IMR-90 (cell line): ENCODE measurements at regions not wholly inside any gene's neighbourhood (a gene's known extent, or its start where the extent isn't known, plus 50 kb on each side); places are given as distances from the start of the nearest gene placed in this dataset.

Source experiments
- ATAC-seq: fragments of 200-7000 bp; cut with Tn5 transposase; 2 replicates; pipeline ENCODE4 v1.9.1; 2020; ENCODE audit warnings: low read depth, mild to moderate bottlenecking, moderate library complexity
- BruUV-seq: library from RNA; stranded (reverse); fragments of 400-500 nt; replicated peaks from 2 replicates; lab custom pipeline; 2021; lab: Mats Ljungman, UMichigan
- CTCF ChIA-PET: fragments of 300-600 bp; formaldehyde crosslinking; extraction: SDS; loops from one replicate; lab custom pipeline; 2021; ENCODE audit warnings: antibody characterized with exemption; lab: Yijun Ruan, JAX
- POLR2A ChIA-PET: fragments of 300-600 bp; sonication (Branson Sonifier 250); formaldehyde crosslinking; loops from one replicate; lab custom pipeline; 2022; ENCODE audit warnings: antibody characterized with exemption; ENCODE audit not compliant: unreplicated experiment; lab: Charles Lee
- DNase-seq: peaks from one replicate; pipeline ENCODE4 v3.0.0; 2013
- H2AFZ ChIP-seq: replicated peaks from 2 replicates; pipeline ENCODE3; 2013; ENCODE audit warnings: low read length, mild to moderate bottlenecking; ENCODE audit not compliant: poor library complexity
- H2AK5ac ChIP-seq: 2 replicates; pipeline ENCODE4 v1.6.1; 2013; ENCODE audit warnings: low read depth, low read length, inconsistent platforms
- H2AK9ac ChIP-seq: replicated peaks from 2 replicates; pipeline ENCODE3; 2013; ENCODE audit warnings: mild to moderate bottlenecking, low read depth, low read length, moderate library complexity; ENCODE audit not compliant: poor library complexity
- H2BK120ac ChIP-seq: 2 replicates; pipeline ENCODE4 v1.6.1; 2013; ENCODE audit warnings: low read depth, low read length, inconsistent platforms
- H2BK15ac ChIP-seq: 3 replicates; pipeline ENCODE4 v1.6.1; 2013; ENCODE audit warnings: low read depth, low read length, inconsistent platforms
- H2BK20ac ChIP-seq: 2 replicates; pipeline ENCODE4 v1.6.1; 2013; ENCODE audit warnings: low read depth, mild to moderate bottlenecking, inconsistent platforms, low read length, moderate library complexity
- H2BK5ac ChIP-seq: 2 replicates; pipeline ENCODE4 v1.6.1; 2013; ENCODE audit warnings: mild to moderate bottlenecking, low read depth, low read length, inconsistent platforms; ENCODE audit not compliant: poor library complexity, severe bottlenecking
- H3K14ac ChIP-seq: replicated peaks from 2 replicates; pipeline ENCODE4 v1.6.1; 2013; ENCODE audit warnings: low read depth, low read length, inconsistent platforms
- H3K18ac ChIP-seq: 2 replicates; pipeline ENCODE4 v1.6.1; 2013; ENCODE audit warnings: low read depth, low read length, control low read depth
- H3K23ac ChIP-seq: 2 replicates; pipeline ENCODE4 v1.6.1; 2013; ENCODE audit warnings: low read depth, low read length, inconsistent platforms
- H3K27ac ChIP-seq: 2 replicates; pipeline ENCODE4 v1.5.1; 2013; ENCODE audit warnings: mild to moderate bottlenecking, control low read depth, low read length; ENCODE audit not compliant: insufficient read depth
- H3K27me3 ChIP-seq: 2 replicates; pipeline ENCODE4 v1.6.1; 2013; ENCODE audit warnings: low read length; ENCODE audit not compliant: control insufficient read depth, insufficient read depth
- H3K36me3 ChIP-seq: 2 replicates; pipeline ENCODE4 v1.6.1; 2013; ENCODE audit warnings: low read length, mixed read lengths; ENCODE audit not compliant: control insufficient read depth, insufficient read depth
- H3K4ac ChIP-seq: 2 replicates; pipeline ENCODE4 v1.6.1; 2013; ENCODE audit warnings: low read depth, low read length, inconsistent platforms
- H3K4me1 ChIP-seq: 2 replicates; pipeline ENCODE4 v1.6.1; 2013; ENCODE audit warnings: low read length, mixed read lengths; ENCODE audit not compliant: control insufficient read depth, insufficient read depth
- H3K4me2 ChIP-seq: 2 replicates; pipeline ENCODE4 v1.6.1; 2013; ENCODE audit warnings: low read depth, mild to moderate bottlenecking, control low read depth, low read length, moderate library complexity
- H3K4me3 ChIP-seq: 2 replicates; pipeline ENCODE4 v1.5.1; 2013; ENCODE audit warnings: low read depth, mild to moderate bottlenecking, control low read depth, low read length, moderate library complexity; ENCODE audit not compliant: insufficient read depth
- H3K56ac ChIP-seq: 2 replicates; pipeline ENCODE4 v1.6.1; 2013; ENCODE audit warnings: low read length, inconsistent platforms; ENCODE audit not compliant: insufficient read depth; ENCODE audit errors: extremely low read depth
- H3K79me1 ChIP-seq, 2 experiments: 2 replicates each; pipeline ENCODE4 v1.6.1; 2013; ENCODE audit warnings: low read length in 2 of 2, inconsistent platforms in 1 of 2, low read depth in 1 of 2
- H3K9ac ChIP-seq: 2 replicates; pipeline ENCODE4 v1.6.1; 2013; ENCODE audit warnings: low read depth, low read length, control low read depth
- H3K9me1 ChIP-seq: 2 replicates; pipeline ENCODE4 v1.6.1; 2013; ENCODE audit warnings: low read length, inconsistent platforms; ENCODE audit not compliant: insufficient read depth
- H3K9me3 ChIP-seq: 2 replicates; pipeline ENCODE4 v1.6.1; 2013; ENCODE audit warnings: low read length; ENCODE audit not compliant: control insufficient read depth, insufficient read depth
- H4K20me1 ChIP-seq: 2 replicates; pipeline ENCODE4 v1.6.1; 2013; ENCODE audit warnings: low read length, inconsistent platforms; ENCODE audit not compliant: insufficient read depth
- H4K5ac ChIP-seq: 2 replicates; pipeline ENCODE4 v1.6.1; 2013; ENCODE audit warnings: mild to moderate bottlenecking, low read depth, low read length, control low read depth
- H4K8ac ChIP-seq, 2 experiments: 2 replicates each; pipeline ENCODE4 v1.6.1; 2013; ENCODE audit warnings: low read depth in 2 of 2, low read length in 2 of 2, control low read depth in 1 of 2, inconsistent platforms in 1 of 2
- H4K91ac ChIP-seq: 2 replicates; pipeline ENCODE4 v1.6.1; 2013; ENCODE audit warnings: low read depth, low read length, inconsistent platforms; ENCODE audit not compliant: insufficient read depth
- BHLHE40 ChIP-seq: fragments of 150-350 bp; IDR thresholded peaks from 2 replicates; pipeline ENCODE4 v1.6.1; 2016; ENCODE audit warnings: mild to moderate bottlenecking, low read depth, low read length
- CEBPB ChIP-seq: IDR thresholded peaks from 2 replicates; pipeline ENCODE4 v1.6.1; 2012; ENCODE audit warnings: low read depth, low read length, improper control_type of control experiment
- CHD1 ChIP-seq: IDR thresholded peaks from 2 replicates; pipeline ENCODE4 v1.6.1; 2012; ENCODE audit warnings: low read depth, low read length, improper control_type of control experiment
- FOS ChIP-seq: fragments of 150-350 bp; IDR thresholded peaks from 2 replicates; pipeline ENCODE4 v1.6.1; 2016; ENCODE audit warnings: low read depth, low read length
- MAFK ChIP-seq: IDR thresholded peaks from 2 replicates; pipeline ENCODE4 v1.6.1; 2012; ENCODE audit warnings: low read depth, low read length, improper control_type of control experiment
- MAZ ChIP-seq: IDR thresholded peaks from 2 replicates; pipeline ENCODE4 v1.6.1; 2012; ENCODE audit warnings: low read depth, mild to moderate bottlenecking, low read length, improper control_type of control experiment, moderate library complexity, borderline replicate concordance
- MXI1 ChIP-seq: IDR thresholded peaks from 2 replicates; pipeline ENCODE4 v1.6.1; 2012; ENCODE audit warnings: low read depth, mild to moderate bottlenecking, low read length, moderate library complexity, borderline replicate concordance
- NFE2L2 ChIP-seq: fragments of 150-350 bp; IDR thresholded peaks from 2 replicates; pipeline ENCODE4 v1.6.1; 2016; ENCODE audit warnings: low read depth, mild to moderate bottlenecking, low read length
- POLR2A ChIP-seq: IDR thresholded peaks from 2 replicates; pipeline ENCODE4 v1.6.1; 2012; ENCODE audit warnings: mild to moderate bottlenecking, low read depth, low read length
- RAD21 ChIP-seq: IDR thresholded peaks from 2 replicates; pipeline ENCODE4 v1.6.1; 2012; ENCODE audit warnings: low read length, improper control_type of control experiment
- RCOR1 ChIP-seq: IDR thresholded peaks from 2 replicates; pipeline ENCODE4 v1.6.1; 2012; ENCODE audit warnings: mild to moderate bottlenecking, low read length, improper control_type of control experiment; ENCODE audit not compliant: insufficient replicate concordance
- RFX5 ChIP-seq: IDR thresholded peaks from 2 replicates; pipeline ENCODE4 v1.8.0; 2012; ENCODE audit warnings: low read depth, mild to moderate bottlenecking, low read length, moderate library complexity
- SMC3 ChIP-seq: fragments of 150-350 bp; IDR thresholded peaks from 2 replicates; pipeline ENCODE4 v1.6.1; 2016; ENCODE audit warnings: low read depth, mild to moderate bottlenecking, antibody characterized with exemption, low read length, moderate library complexity
- WGBS, 2 experiments: methylation state at CpG; one replicate each; pipeline versions ENCODE4 v1.1.5 to v1.1.7; 2013; ENCODE audit warnings: missing lambda C conversion rate in 2 of 2; ENCODE audit not compliant: insufficient read length in 1 of 2; ENCODE audit errors: extremely low coverage in 2 of 2; 5-methylcytosine and 5-hydroxymethylcytosine counted together
- dilution Hi-C: fragments of 300-500 bp; cut with HindIII; formaldehyde crosslinking; loops from one replicate; pipeline ENCODE4 v1.14.3; 2018; ENCODE audit warnings: low sequenced_read_pairs; ENCODE audit not compliant: unreplicated experiment
- in situ Hi-C: fragments of 300-500 bp; cut with MboI; formaldehyde crosslinking; loops from 3 replicates; pipeline ENCODE4 v1.14.3; 2019; ENCODE audit warnings: low sequenced_read_pairs, inconsistent platforms, mixed read lengths
- intact Hi-C: fragments of 100-400 bp; cut with micrococcal nuclease; formaldehyde crosslinking; loops from 2 replicates; pipeline ENCODE4 v1.10.0; 2022
- TF ChIP-seq, protein P1 (sequence below): conservative IDR thresholded peaks from 2 replicates; pipeline ENCODE4 v1.5.1; 2012; ENCODE audit warnings: mild to moderate bottlenecking, low read depth, low read length, improper control_type of control experiment
- TF ChIP-seq, protein P2 (sequence below): fragments of 150-350 bp; IDR thresholded peaks from 2 replicates; pipeline ENCODE4 v1.6.1; 2017; ENCODE audit warnings: mild to moderate bottlenecking, antibody characterized with exemption, low read length, low read depth
- TF ChIP-seq, protein P3 (sequence below): fragments of 150-350 bp; IDR thresholded peaks from 2 replicates; pipeline ENCODE4 v1.6.1; 2016; ENCODE audit warnings: low read depth, mild to moderate bottlenecking, low read length, moderate library complexity, borderline replicate concordance

DNA sequence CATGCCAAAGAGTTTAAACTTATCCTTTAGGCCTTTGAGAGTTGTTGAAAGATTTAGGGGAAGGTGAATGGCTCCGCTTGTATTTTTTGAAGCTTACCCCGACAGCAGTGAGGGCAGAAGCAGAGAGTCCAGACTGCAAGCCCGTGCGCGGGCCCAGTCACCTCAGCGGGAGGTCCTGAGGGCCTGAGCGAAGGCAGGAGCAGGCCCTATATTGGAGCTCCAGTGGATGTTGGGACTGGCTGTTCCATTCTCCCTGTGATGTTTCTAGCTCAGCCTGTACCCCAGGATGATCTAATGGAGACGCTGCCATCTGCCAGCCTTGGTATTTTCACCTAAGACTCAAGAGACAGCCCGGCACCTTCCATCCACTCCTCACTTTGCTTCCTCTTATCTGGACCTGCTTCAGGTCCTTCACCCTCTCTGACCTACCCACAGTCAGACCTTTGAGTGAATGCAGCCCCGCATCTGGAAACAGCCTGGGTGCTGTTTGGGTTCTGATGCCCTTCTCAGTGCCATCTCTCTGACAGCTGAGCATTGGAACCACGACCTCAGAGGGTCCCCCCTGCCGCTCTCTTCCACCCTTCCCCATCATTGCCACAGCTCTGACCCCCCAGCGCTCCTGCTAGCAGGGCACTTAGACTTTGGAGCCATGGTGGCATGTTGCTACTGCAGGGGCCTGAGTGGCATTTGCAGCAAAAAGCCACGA, 628.2 kb upstream of the CADM1 start:
- Histone ChIP-seq H3K27me3 (no peaks in the 10 kb centered on the region), H2BK120ac (no peak overlapping the region), H3K9ac (no peak overlapping the region), H4K91ac (no peak overlapping the region), H3K18ac (no peak overlapping the region), H2BK5ac (no peak overlapping the region), H3K79me1 (no peaks in the 10 kb centered on the region), H3K23ac (no peak overlapping the region), H4K8ac (no peak overlapping the region), H2AFZ (no peak overlapping the region), H2BK20ac (no peak overlapping the region), H3K36me3 (no peaks in the 10 kb centered on the region), H3K4ac (no peak overlapping the region), H3K56ac (no peak overlapping the region), H4K20me1 (no peaks in the 10 kb centered on the region), H2AK9ac (no peak overlapping the region), H2BK15ac (no peak overlapping the region), H3K4me3 (no peak overlapping the region), H3K27ac (no peak overlapping the region), H3K14ac (no peak overlapping the region), H4K5ac (no peak overlapping the region), H3K9me3 (no peaks in the 10 kb centered on the region), H3K4me2 (no peak overlapping the region), H3K4me1 (no peaks in the 10 kb centered on the region), H3K9me1 (no peaks in the 10 kb centered on the region), H2AK5ac (no peak overlapping the region)
- no TSS peak for BruUV-seq
- ATAC-seq (no peak), DNase-seq (no peak)
- intact Hi-C loops, result no loop called here
- in situ Hi-C loops, result no loop called here
- TF ChIP-seq MAZ, result no peak
- TF ChIP-seq, protein P1, sequence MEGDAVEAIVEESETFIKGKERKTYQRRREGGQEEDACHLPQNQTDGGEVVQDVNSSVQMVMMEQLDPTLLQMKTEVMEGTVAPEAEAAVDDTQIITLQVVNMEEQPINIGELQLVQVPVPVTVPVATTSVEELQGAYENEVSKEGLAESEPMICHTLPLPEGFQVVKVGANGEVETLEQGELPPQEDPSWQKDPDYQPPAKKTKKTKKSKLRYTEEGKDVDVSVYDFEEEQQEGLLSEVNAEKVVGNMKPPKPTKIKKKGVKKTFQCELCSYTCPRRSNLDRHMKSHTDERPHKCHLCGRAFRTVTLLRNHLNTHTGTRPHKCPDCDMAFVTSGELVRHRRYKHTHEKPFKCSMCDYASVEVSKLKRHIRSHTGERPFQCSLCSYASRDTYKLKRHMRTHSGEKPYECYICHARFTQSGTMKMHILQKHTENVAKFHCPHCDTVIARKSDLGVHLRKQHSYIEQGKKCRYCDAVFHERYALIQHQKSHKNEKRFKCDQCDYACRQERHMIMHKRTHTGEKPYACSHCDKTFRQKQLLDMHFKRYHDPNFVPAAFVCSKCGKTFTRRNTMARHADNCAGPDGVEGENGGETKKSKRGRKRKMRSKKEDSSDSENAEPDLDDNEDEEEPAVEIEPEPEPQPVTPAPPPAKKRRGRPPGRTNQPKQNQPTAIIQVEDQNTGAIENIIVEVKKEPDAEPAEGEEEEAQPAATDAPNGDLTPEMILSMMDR, result no peak
- TF ChIP-seq CHD1, result no peak
- no peak for TF ChIP-seq RAD21
- no peak for TF ChIP-seq MXI1
- no peak for TF ChIP-seq POLR2A
- no peak for TF ChIP-seq RCOR1
- TF ChIP-seq SMC3, result no peak
- TF ChIP-seq, protein P2, sequence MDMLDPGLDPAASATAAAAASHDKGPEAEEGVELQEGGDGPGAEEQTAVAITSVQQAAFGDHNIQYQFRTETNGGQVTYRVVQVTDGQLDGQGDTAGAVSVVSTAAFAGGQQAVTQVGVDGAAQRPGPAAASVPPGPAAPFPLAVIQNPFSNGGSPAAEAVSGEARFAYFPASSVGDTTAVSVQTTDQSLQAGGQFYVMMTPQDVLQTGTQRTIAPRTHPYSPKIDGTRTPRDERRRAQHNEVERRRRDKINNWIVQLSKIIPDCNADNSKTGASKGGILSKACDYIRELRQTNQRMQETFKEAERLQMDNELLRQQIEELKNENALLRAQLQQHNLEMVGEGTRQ, result no peak
- TF ChIP-seq MAFK, result no peak
- no peak for TF ChIP-seq FOS
- TF ChIP-seq, protein P3, sequence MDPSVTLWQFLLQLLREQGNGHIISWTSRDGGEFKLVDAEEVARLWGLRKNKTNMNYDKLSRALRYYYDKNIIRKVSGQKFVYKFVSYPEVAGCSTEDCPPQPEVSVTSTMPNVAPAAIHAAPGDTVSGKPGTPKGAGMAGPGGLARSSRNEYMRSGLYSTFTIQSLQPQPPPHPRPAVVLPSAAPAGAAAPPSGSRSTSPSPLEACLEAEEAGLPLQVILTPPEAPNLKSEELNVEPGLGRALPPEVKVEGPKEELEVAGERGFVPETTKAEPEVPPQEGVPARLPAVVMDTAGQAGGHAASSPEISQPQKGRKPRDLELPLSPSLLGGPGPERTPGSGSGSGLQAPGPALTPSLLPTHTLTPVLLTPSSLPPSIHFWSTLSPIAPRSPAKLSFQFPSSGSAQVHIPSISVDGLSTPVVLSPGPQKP, result no peak
- TF ChIP-seq RFX5, result no peak
- TF ChIP-seq CEBPB, result no peak
- TF ChIP-seq BHLHE40, result no peak
- TF ChIP-seq NFE2L2, result no peak
- dilution Hi-C loops, result no loop called here
- ChIA-PET CTCF (no interaction called here), POLR2A (no interaction called here)
- 80% methylated on average over 1 of the region's 14 CpGs; no CpG with 5 or more reads in 1 of the 2 experiments for WGBS, 2 experiments
